Astrocyte (in vitro differentiated cells and primary cell): ENCODE measurements at regions not wholly inside any gene's neighbourhood (a gene's known extent, or its start where the extent isn't known, plus 50 kb on each side); places are given as distances from the start of the nearest gene placed in this dataset.
"Not testable (repeated sequence)": the region's sequence is repeated elsewhere in the genome, so short reads cannot be mapped to it uniquely, and the experiment has no call there.

Source experiments
- EZH2 ChIP-seq: IDR thresholded peaks from 2 replicates; pipeline ENCODE4 v1.6.1; 2012; ENCODE audit warnings: mild to moderate bottlenecking, low read length, inconsistent platforms; ENCODE audit not compliant: insufficient read depth
- TF ChIP-seq, protein P1 (sequence below): IDR thresholded peaks from 2 replicates; pipeline ENCODE4 v1.5.1; 2011; ENCODE audit warnings: low read depth, mild to moderate bottlenecking, inconsistent platforms, low read length, moderate library complexity; ENCODE audit not compliant: insufficient read depth

DNA sequence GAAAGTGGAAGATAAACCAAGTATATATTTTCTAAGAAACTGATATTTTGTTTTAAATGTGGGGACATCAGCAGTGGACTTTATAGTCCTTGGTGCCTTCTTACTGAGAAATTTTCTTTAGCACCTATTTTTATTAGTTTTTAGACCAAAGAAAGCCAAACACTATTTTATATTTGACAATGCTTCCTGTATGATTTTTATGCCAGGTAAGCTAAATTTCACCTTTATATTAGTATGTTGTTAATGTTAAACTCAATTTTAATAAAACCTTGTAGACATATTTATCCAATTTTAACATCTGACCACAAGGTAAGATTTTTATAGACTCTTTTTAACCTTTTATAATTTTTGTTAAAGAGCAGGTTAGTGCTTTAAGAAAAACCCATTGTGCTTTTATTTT, 1182.3 kb upstream of the CDH2 start:
- not testable (repeated sequence) for TF ChIP-seq EZH2
- TF ChIP-seq, protein P1, sequence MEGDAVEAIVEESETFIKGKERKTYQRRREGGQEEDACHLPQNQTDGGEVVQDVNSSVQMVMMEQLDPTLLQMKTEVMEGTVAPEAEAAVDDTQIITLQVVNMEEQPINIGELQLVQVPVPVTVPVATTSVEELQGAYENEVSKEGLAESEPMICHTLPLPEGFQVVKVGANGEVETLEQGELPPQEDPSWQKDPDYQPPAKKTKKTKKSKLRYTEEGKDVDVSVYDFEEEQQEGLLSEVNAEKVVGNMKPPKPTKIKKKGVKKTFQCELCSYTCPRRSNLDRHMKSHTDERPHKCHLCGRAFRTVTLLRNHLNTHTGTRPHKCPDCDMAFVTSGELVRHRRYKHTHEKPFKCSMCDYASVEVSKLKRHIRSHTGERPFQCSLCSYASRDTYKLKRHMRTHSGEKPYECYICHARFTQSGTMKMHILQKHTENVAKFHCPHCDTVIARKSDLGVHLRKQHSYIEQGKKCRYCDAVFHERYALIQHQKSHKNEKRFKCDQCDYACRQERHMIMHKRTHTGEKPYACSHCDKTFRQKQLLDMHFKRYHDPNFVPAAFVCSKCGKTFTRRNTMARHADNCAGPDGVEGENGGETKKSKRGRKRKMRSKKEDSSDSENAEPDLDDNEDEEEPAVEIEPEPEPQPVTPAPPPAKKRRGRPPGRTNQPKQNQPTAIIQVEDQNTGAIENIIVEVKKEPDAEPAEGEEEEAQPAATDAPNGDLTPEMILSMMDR, result not testable (repeated sequence)
